ENCODE measurements at regions not wholly inside any gene's neighbourhood (a gene's known extent, or its start where the extent isn't known, plus 50 kb on each side); places are given as distances from the start of the nearest gene placed in this dataset.
A peak's percentile ranks its signal among the peaks of the same experiment; 100 is the strongest.

DNA sequence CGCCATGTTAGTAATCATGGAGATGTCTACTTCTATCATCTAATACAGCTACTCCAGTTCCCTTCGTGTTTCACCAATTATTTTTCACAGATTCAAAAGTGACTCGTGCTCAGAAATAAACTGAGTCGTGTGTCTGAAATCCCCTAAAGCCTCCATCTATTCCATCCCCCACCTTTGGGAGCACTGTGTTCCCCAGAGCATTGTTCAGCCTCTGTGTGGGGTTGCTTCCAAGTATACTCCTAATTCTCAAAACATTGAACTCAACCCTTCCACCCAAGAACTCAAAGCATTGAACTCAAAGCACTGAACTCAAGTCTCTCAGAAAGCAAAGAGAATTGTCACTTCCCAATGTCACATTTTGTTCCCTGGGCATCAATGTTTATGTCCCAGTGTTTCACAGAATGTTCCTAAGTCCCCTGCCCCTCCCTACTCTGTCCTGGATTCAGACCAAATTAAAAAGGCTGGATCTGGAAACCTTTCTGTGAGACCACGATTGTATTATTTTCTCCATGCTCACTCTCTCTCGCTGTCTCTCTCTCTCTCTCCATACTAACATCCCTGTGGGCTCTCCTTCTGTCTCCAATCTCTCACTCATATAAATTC lies 138.5 kb upstream of the QRFPR start:
- DNase-seq (ENCODE audit: low spot score), result no peak

DNA sequence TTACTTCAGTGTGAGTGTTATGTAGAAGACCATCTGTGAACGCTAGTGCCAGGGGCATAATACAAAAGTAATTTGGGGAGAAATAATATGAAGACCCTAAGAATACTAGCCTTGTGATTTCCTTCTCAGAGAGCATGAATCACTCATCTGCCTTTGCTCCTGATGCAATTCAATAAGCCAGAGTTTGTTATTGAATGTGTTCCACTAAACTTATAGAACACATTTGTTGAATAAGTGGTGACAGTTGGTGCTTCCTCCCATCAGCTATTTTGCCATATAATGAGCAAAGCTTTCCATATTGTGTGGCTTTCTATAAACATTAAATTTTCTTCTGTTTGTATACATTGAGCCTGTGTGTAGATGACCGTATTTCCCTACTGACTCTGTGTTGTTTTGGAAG lies 136.4 kb upstream of the QRFPR start:
- no peak for DNase-seq (ENCODE audit: low spot score)

DNA sequence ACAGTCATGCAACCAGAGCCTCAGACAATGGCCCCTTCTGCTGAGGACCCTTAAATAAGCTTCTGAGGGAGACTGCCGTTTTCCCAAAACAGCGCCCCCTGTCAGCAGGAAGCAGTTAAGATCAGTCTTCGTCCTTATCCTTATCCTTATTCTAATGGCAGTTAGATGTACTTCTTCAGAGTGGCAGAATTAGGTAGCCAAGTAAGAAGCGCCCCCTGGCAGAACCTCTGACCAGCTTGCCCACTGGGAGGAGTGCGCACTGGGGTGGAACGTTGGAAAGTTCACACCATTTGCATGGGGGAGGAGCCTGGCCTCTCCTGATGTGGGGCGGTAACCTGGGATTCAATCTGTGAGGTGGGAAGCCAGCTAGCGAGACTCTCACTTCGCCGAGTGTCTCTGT lies 133.6 kb upstream of the QRFPR start:
- no peak for DNase-seq (ENCODE audit: low spot score)

GRCh38 chr4:121510341-121510874 lies 129.6 kb upstream of the QRFPR start:
- no peak for DNase-seq (ENCODE audit: low spot score)

DNA sequence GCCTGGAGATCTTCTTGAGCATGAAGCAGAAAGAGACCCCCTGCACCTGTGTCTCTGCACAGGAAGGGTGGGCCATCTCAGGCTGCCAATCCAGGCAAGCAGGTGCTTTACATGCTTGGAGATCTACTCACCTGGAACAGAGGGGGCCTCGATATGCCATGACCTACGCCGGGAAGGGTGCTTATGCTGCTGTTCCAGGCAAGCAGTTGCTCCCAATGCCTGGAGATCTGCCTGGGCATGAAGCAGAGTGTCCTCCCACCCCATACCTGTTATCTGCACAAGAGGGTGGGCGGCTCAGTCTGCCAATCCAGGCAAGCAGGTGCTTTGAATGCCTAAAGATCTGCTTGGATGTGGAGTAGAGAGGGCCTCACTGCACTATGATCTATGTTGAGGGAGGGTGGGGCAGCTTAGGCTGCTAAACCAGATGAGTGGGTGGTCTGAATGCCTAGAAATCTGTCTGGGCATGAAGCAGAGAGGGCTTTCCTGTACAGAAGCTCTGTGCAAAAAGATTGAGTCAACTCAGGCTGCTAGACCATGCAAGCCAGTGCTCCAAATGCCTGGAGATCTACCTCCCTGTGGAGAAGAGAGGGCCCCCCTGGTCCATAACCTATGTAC lies 104.5 kb upstream of the QRFPR start:
- no peak for DNase-seq (ENCODE audit: low spot score)

DNA sequence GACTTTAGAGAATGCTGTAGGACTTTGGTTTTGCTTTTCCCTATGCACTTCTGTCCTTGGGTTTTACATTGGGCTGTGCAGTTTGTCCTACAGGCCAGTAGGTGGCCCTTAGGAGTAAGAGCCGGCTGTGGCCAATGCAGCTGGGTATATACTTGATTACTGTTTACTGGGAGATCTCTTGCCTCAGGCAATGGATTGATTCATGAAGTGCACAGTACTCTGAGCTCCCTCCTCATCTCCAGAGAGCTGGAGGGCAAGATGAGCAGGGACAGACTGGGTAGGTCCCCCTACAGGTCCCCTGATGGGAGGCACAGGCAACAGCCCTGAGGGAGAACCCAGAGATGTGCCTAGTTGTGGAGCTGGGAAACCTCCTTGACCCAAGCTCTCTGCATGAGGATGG lies 103.8 kb upstream of the QRFPR start:
- DNase-seq (ENCODE audit: low spot score), result peak; percentile 58

DNA sequence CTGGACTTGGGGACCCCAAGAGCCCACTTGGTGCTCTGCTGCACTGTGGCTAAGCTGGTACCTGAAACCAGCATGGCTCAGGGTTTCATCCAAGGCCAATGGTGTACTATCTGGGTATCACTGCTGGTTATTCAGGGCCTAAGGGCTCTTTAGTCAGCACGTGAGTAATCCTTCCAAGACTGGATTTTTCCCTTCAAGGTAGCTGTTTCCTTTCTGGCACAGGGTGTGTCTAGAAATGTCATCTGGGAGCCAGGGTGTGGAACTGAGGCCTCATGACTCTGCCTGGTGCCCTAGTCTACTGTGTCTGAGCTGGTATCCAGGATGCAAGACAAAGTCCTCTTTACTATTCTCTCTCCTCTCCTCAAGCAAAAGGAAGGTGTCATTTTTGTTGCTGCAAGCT lies 99.0 kb upstream of the QRFPR start:
- DNase-seq (ENCODE audit: low spot score), result no peak

GRCh38 chr4:121477480-121477879 lies 96.7 kb upstream of the QRFPR start:
- DNase-seq (ENCODE audit: low spot score), result no peak

GRCh38 chr4:121477079-121477478 lies 96.3 kb upstream of the QRFPR start:
- DNase-seq (ENCODE audit: low spot score), result no peak

DNA sequence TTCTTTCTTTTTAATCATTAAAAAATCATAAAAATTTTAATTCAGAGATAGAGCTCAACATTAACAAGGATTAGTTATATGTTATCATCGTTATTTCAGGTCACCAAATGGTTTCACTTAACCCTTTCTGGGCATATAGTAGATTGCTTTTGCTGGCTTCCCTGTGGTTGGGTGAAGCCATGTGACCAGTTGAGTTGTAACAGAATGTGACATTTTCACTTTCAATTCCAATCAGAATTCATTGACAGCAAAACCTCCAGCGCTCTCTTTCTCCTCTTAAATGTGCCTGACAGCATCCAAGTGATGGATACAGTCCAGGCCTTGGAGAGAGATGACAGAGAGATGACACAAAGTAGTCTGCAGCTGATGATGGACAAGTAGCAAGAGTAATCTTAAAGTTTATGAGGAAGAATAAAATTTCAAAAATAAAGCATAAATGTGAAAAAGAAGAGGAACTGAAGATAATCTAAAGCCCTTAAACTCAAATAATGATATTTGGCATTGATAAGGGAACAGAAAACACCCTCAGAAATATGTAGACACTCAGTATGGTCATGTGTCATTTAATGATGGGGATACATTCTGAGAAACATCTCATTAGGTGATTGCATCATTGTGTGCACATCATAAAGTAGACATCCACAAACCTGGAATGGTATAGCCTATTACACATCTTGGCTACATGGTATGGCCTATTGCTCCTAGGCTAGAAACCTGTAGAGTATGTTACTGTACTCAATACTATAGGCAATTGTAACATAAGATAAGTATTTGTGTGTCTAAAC lies 92.3 kb upstream of the QRFPR start:
- DNase-seq (ENCODE audit: low spot score), result no peak

DNA sequence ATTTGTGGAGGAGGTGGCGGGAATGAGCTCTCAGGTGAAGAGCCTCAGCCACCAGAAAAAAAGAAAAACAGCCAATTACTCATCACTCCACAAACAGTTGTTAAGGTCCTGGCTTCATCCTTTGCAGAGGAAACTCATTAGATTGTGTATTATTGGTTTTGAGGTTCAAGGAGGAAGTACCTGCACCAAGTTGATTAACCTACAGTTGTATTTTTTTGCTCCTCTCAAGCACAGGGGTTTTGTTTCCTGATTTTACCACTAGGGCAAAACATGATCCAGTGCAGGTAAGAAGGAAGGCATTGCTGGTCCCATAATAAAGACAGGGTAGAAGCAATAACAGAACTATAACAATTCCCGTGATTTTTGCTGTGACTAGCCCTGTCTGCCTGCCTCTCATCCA lies 84.0 kb upstream of the QRFPR start:
- no peak for DNase-seq (ENCODE audit: low spot score)

DNA sequence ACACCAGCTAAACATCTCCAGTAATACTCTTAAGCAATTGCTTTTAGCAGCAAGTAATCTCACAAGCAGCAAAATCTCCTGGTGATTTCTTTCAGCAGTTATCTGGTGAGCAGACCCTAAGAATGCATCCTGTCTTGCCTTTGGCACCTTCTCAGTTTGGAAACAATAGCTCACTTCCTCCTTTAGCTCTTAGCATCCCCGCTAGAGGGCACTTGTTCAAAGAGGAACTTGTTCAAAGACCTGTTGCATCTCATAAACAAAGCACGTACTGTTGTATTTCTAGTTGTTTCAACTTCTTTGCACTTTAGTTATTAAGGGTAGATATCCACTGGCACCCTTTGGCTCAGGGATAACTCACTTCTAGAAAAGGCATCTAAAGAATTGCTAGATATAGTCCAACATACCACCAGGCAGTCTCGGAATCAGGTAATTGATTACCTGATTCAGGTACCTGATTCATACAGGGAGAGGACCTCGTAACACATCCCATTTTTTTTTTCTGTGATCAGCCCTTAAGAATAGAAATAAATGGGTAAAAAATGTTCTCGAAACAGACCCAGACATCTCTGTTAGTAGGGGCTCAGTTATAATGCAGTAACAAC lies 81.9 kb upstream of the QRFPR start:
- DNase-seq (ENCODE audit: low spot score), result peak; percentile 37

DNA sequence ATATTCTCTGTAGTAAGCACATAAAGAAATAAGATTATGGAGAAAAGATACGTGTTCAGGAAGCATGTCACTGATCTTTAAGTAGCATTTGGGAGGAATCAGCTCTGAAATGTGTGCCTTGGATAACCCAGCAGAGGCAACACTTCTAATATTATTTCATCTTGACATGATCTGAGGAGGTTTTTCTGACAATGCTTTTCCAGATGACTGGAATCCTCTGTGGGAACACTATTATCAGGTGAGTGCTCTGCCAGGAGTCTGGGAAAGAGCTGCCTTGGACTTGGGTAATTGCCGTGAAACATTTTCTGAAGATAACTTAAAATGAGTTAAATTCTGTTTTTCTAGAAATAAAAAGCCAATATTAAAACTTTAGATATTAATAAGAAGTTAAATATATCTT lies 78.2 kb upstream of the QRFPR start:
- DNase-seq (ENCODE audit: low spot score), result no peak

DNA sequence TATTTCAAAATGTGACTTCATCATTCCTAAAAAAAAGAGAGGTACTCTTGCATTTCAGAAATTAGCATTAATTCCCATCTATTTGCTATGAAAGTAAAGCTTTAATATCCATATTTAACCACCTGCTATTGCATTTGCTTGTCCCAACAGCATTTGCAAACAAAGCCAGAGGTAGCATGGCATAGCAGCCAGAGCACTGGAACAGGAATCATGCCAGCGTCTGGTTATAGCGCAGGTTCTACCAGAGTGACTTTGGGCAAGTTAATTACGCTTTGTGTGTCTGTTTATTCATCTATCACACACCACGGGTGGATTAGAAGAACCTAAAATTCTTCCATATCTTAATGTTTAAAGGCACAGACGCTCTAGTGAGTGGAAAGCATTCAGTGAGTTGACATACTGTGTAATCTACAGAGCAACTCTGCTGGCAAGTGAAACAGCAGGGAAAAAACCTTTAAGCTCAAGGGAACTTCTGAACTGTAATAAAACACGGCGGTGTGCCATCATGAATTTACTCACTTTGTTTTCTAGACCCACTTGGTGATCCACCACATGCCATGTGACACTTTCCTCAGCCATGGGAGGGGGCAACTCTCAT lies 76.6 kb upstream of the QRFPR start:
- no peak for DNase-seq (ENCODE audit: low spot score)

DNA sequence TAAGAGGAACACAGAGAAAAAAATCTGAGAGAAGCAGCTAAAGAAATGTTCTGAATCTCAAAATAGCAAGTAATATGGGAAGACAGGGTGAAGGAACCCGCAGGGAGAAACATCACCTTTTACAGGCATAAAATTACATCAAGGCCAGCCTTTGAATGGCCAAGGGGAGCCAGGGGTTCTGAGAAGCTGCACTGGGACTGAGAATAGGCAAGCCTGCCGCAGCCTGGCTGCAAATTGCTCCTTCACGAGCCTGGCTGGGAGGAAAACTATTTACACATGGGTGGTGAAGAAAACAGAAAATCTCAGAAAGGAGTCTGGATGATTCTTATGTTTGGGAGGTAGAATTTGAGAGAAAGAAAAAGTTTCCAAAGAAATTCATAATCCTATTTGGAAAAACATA lies 74.5 kb upstream of the QRFPR start:
- DNase-seq (ENCODE audit: low spot score), result no peak

- no peak for DNase-seq (ENCODE audit: low spot score)
Observed at GRCh38 chr4:121454251-121454979, 73.6 kb upstream of the QRFPR start.

GRCh38 chr4:121451310-121451709 lies 70.5 kb upstream of the QRFPR start:
- DNase-seq (ENCODE audit: low spot score), result no peak

- no peak for DNase-seq (ENCODE audit: low spot score)
Observed at GRCh38 chr4:121449416-121449815, 68.6 kb upstream of the QRFPR start.

- no peak for DNase-seq (ENCODE audit: low spot score)
Observed at GRCh38 chr4:121448231-121448630, 67.4 kb upstream of the QRFPR start.

- no peak for DNase-seq (ENCODE audit: low spot score)
Observed at GRCh38 chr4:121439669-121440068, 58.9 kb upstream of the QRFPR start.

Measured in AG08396 (cell line).